Stimulated activated CD4-positive, alpha-beta T cell treated with anti-CD3 and anti-CD28 coated beads, Interleukin-12 subunit alpha, Interleukin-12 subunit beta, amount 100 ng/mL, for 4 hours (primary cell): ENCODE measurements at regions not wholly inside any gene's neighbourhood (a gene's known extent, or its start where the extent isn't known, plus 50 kb on each side); places are given as distances from the start of the nearest gene placed in this dataset.
"Not testable (repeated sequence)": the region's sequence is repeated elsewhere in the genome, so short reads cannot be mapped to it uniquely, and the experiment has no call there.

Source experiments
- DNase-seq: peaks from one replicate; pipeline ENCODE4 v3.0.0-alpha.2; 2020

GRCh38 chr9:39567396-39567795, 211.9 kb downstream of the SPATA31A1 start:
- DNase-seq: not testable (repeated sequence)

- not testable (repeated sequence) for DNase-seq
Measured at GRCh38 chr9:39568900-39569299, 213.4 kb downstream of the SPATA31A1 start.

- DNase-seq: not testable (repeated sequence)
Measured at GRCh38 chr9:39573024-39574022, 217.9 kb downstream of the SPATA31A1 start.

- DNase-seq: not testable (repeated sequence)
Measured at GRCh38 chr9:39579000-39579399, 223.5 kb downstream of the SPATA31A1 start.

GRCh38 chr9:39581296-39581695, 225.8 kb downstream of the SPATA31A1 start:
- DNase-seq: not testable (repeated sequence)

GRCh38 chr9:39582677-39583412, 227.4 kb downstream of the SPATA31A1 start:
- not testable (repeated sequence) for DNase-seq

- not testable (repeated sequence) for DNase-seq
Measured at GRCh38 chr9:39583413-39583747, 227.9 kb downstream of the SPATA31A1 start.

- not testable (repeated sequence) for DNase-seq
Measured at GRCh38 chr9:39585233-39585632, 229.8 kb downstream of the SPATA31A1 start.

- no peak for DNase-seq
Measured at GRCh38 chr9:39587844-39588499, 232.5 kb downstream of the SPATA31A1 start.

GRCh38 chr9:39588500-39589137, 233.2 kb downstream of the SPATA31A1 start:
- no peak for DNase-seq

- DNase-seq: not testable (repeated sequence)
Measured at GRCh38 chr9:39604089-39604488, 248.6 kb downstream of the SPATA31A1 start.

- DNase-seq: not testable (repeated sequence)
Measured at GRCh38 chr9:39611449-39612231, 256.2 kb downstream of the SPATA31A1 start.

GRCh38 chr9:39616480-39616879, 261.0 kb downstream of the SPATA31A1 start:
- DNase-seq: not testable (repeated sequence)

- DNase-seq: not testable (repeated sequence)
Measured at GRCh38 chr9:39624048-39624447, 268.6 kb downstream of the SPATA31A1 start.

- DNase-seq: not testable (repeated sequence)
Measured at GRCh38 chr9:39632071-39632470, 276.6 kb downstream of the SPATA31A1 start.

GRCh38 chr9:39649029-39649428, 293.6 kb downstream of the SPATA31A1 start:
- not testable (repeated sequence) for DNase-seq

- not testable (repeated sequence) for DNase-seq
Measured at GRCh38 chr9:39656960-39657603, 301.6 kb downstream of the SPATA31A1 start.

GRCh38 chr9:39663020-39663419, 307.6 kb downstream of the SPATA31A1 start:
- DNase-seq: not testable (repeated sequence)

- DNase-seq: not testable (repeated sequence)
Measured at GRCh38 chr9:39663713-39664112, 308.2 kb downstream of the SPATA31A1 start.

GRCh38 chr9:39665020-39665419, 309.6 kb downstream of the SPATA31A1 start:
- not testable (repeated sequence) for DNase-seq
